ENCODE measurements at regions not wholly inside any gene's neighbourhood (a gene's known extent, or its start where the extent isn't known, plus 50 kb on each side); places are given as distances from the start of the nearest gene placed in this dataset.
"Not testable (repeated sequence)": the region's sequence is repeated elsewhere in the genome, so short reads cannot be mapped to it uniquely, and the experiment has no call there.

GRCh38 chr4:66564901-66565651, 894.8 kb upstream of the EPHA5 start:
- in situ Hi-C loops (cut with HindIII; ENCODE audit: low pct_unique_long_range_greater_than_20kb, low sequenced_read_pairs) (no loop called here), intact Hi-C loops (cut with micrococcal nuclease; ENCODE audit: unreplicated experiment) (no loop called here)
- ChIA-PET POLR2A (interaction anchor here (0.6 kb wide), 1 partner anchor 137 kb away, joined by 5 read pairs; no protein-coding TSS in a partner anchor), CTCF (no interaction called here)
- Histone ChIP-seq H3K27ac (ENCODE audit: low read length) (no peak overlapping the region), H3K9me3 (ENCODE audit: control insufficient read depth, insufficient read depth, low read depth, low read length) (no peaks in the 10 kb centered on the region), H3K4me3 (ENCODE audit: low read depth in 2 of 2, low read length in 2 of 2) (no peak overlapping the region), H3K4me1 (ENCODE audit: control insufficient read depth, insufficient read depth, low read length) (no peaks in the 10 kb centered on the region), H3K27me3 (ENCODE audit: control insufficient read depth, insufficient read depth, low read length) (no peaks in the 10 kb centered on the region), H3K36me3 (ENCODE audit: control insufficient read depth, insufficient read depth, low read length) (no peaks in the 10 kb centered on the region)
- no TSS peak for BruUV-seq (replicated peaks)
- ATAC-seq, result no peak
- DNase-seq (ENCODE audit: low read depth, low spot score), result no peak
- TF ChIP-seq SIN3A (IDR thresholded peaks at IDR 0.05; ENCODE audit: borderline replicate concordance, insufficient read depth, low read depth, low read length) (no peak), TCF7L2 (IDR thresholded peaks at IDR 0.05; ENCODE audit: low read depth, low read length) (no peak), REST (IDR thresholded peaks at IDR 0.05; ENCODE audit: insufficient read depth in 1 of 2, low read depth in 2 of 2, low read length in 1 of 2) (no peak), POLR2AphosphoS5 (IDR thresholded peaks at IDR 0.05; ENCODE audit: low read depth, low read length) (no peak), CTCF (IDR thresholded peaks at IDR 0.05) (no peak)

- Histone ChIP-seq H3K27me3 (ENCODE audit: control insufficient read depth, insufficient read depth, low read length) (no peaks in the 10 kb centered on the region), H3K4me1 (ENCODE audit: control insufficient read depth, insufficient read depth, low read length) (no peaks in the 10 kb centered on the region), H3K27ac (ENCODE audit: low read length) (no peak overlapping the region), H3K4me3 (ENCODE audit: low read depth in 2 of 2, low read length in 2 of 2) (no peak overlapping the region), H3K36me3 (ENCODE audit: control insufficient read depth, insufficient read depth, low read length) (no peaks in the 10 kb centered on the region), H3K9me3 (ENCODE audit: control insufficient read depth, insufficient read depth, low read depth, low read length) (no peaks in the 10 kb centered on the region)
- POLR2A ChIA-PET, result no interaction called here
- ATAC-seq (no peak), DNase-seq (ENCODE audit: low read depth, low spot score) (no peak)
- BruUV-seq (replicated peaks), result no TSS peak
- CTCF ChIA-PET, result no interaction called here
- in situ Hi-C loops (cut with HindIII; ENCODE audit: low pct_unique_long_range_greater_than_20kb, low sequenced_read_pairs), result no loop called here
- intact Hi-C loops (cut with micrococcal nuclease; ENCODE audit: unreplicated experiment), result no loop called here
- TF ChIP-seq REST (IDR thresholded peaks at IDR 0.05; ENCODE audit: insufficient read depth in 1 of 2, low read depth in 2 of 2, low read length in 1 of 2) (no peak), TCF7L2 (IDR thresholded peaks at IDR 0.05; ENCODE audit: low read depth, low read length) (no peak), POLR2AphosphoS5 (IDR thresholded peaks at IDR 0.05; ENCODE audit: low read depth, low read length) (no peak), CTCF (IDR thresholded peaks at IDR 0.05) (no peak)
Observed at GRCh38 chr4:66562276-66562806, 892.1 kb upstream of the EPHA5 start.

- H3K36me3 ChIP-seq (ENCODE audit: control insufficient read depth, insufficient read depth, low read length); H3K27ac ChIP-seq (ENCODE audit: low read length); BruUV-seq (replicated peaks); H3K9me3 ChIP-seq (ENCODE audit: control insufficient read depth, insufficient read depth, low read depth, low read length); H3K4me3 ChIP-seq (ENCODE audit: low read depth in 2 of 2, low read length in 2 of 2); DNase-seq (ENCODE audit: low read depth, low spot score); intact Hi-C loops (cut with micrococcal nuclease; ENCODE audit: unreplicated experiment); POLR2A ChIA-PET; H3K4me1 ChIP-seq (ENCODE audit: control insufficient read depth, insufficient read depth, low read length); H3K27me3 ChIP-seq (ENCODE audit: control insufficient read depth, insufficient read depth, low read length); in situ Hi-C loops (cut with HindIII; ENCODE audit: low pct_unique_long_range_greater_than_20kb, low sequenced_read_pairs); CTCF ChIA-PET; ATAC-seq: not testable (repeated sequence)
Observed at GRCh38 chr4:66561465-66562053, 891.3 kb upstream of the EPHA5 start.

All from Panc1 (cell line).